ENCODE measurements at regions not wholly inside any gene's neighbourhood (a gene's known extent, or its start where the extent isn't known, plus 50 kb on each side); places are given as distances from the start of the nearest gene placed in this dataset.
"Not testable (repeated sequence)": the region's sequence is repeated elsewhere in the genome, so short reads cannot be mapped to it uniquely, and the experiment has no call there.

DNA sequence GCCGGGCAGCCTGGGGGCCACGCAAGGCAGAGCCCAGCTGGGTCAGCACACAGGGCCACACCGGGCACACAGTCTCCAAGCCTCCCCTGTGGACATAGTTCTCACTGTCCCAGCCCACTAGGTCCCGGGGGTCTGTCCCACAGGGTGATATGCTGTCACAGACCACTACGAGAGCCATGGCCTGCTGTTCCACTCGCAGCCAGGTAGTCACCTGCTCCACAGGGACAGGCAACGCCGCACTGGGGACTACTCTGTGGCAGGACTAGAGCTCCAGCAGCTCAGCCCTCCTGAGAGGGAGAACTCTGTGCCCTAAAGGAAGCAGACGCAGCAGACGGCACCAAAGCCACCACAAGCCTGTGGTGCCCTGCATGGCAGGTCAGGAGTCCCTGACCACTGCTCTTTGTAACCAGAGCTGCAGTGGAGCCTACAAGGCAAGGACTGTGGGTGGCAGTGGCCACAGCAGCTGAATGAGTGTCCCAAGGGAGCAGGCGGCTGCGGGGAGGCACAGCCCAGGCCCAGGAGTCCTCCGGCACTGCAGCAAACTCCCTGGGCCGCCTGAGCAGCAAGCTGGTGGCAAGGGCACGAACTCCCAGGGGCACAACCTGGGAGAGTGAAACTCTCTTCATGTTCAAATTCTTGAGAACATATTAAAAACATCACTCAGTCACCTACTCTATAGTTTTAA is 171.2 kb upstream of the GRK3 start:
- H3K36me3 ChIP-seq (ENCODE audit: control insufficient read depth, insufficient read depth, low read length): no peaks in the 10 kb centered on the region
- H3K4me3 ChIP-seq (ENCODE audit: low read depth, low read length): no peak overlapping the region
- no peak for FAIRE-seq
- TF ChIP-seq, protein P1, sequence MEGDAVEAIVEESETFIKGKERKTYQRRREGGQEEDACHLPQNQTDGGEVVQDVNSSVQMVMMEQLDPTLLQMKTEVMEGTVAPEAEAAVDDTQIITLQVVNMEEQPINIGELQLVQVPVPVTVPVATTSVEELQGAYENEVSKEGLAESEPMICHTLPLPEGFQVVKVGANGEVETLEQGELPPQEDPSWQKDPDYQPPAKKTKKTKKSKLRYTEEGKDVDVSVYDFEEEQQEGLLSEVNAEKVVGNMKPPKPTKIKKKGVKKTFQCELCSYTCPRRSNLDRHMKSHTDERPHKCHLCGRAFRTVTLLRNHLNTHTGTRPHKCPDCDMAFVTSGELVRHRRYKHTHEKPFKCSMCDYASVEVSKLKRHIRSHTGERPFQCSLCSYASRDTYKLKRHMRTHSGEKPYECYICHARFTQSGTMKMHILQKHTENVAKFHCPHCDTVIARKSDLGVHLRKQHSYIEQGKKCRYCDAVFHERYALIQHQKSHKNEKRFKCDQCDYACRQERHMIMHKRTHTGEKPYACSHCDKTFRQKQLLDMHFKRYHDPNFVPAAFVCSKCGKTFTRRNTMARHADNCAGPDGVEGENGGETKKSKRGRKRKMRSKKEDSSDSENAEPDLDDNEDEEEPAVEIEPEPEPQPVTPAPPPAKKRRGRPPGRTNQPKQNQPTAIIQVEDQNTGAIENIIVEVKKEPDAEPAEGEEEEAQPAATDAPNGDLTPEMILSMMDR (IDR thresholded peaks at IDR 0.05; ENCODE audit: insufficient read depth, low read length, severe bottlenecking): no peak
- DNase-seq (ENCODE audit: low read depth): no peak
- H3K27me3 ChIP-seq (ENCODE audit: control insufficient read depth, insufficient read depth, low read length): no peaks in the 10 kb centered on the region

DNA sequence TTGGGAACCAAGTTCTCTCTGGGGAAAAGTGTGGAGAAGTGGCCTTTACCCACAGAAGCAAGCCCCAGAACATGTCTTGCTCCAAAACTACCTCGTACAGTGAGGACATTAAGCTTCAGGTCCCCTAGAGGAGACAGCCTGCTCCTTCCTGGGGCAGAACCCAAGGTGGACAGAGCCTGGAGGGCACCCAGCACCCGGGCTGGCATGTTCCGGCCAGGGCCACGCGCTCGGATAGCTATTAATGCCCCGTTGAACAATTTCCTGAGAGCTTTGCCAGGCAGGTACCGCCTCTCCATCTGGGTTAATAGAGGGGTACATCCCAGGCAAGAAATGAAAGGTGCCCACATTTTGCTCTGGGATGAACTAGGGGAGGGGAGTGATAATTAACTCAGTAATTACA is 169.0 kb upstream of the GRK3 start:
- Histone ChIP-seq H3K36me3 (ENCODE audit: control insufficient read depth, insufficient read depth, low read length) (no peaks in the 10 kb centered on the region), H3K4me3 (ENCODE audit: low read depth, low read length) (no peak overlapping the region), H3K27me3 (ENCODE audit: control insufficient read depth, insufficient read depth, low read length) (no peaks in the 10 kb centered on the region)
- DNase-seq (ENCODE audit: low read depth): no peak
- no peak for FAIRE-seq
- TF ChIP-seq, protein P1 (IDR thresholded peaks at IDR 0.05; ENCODE audit: insufficient read depth, low read length, severe bottlenecking): no peak

DNA sequence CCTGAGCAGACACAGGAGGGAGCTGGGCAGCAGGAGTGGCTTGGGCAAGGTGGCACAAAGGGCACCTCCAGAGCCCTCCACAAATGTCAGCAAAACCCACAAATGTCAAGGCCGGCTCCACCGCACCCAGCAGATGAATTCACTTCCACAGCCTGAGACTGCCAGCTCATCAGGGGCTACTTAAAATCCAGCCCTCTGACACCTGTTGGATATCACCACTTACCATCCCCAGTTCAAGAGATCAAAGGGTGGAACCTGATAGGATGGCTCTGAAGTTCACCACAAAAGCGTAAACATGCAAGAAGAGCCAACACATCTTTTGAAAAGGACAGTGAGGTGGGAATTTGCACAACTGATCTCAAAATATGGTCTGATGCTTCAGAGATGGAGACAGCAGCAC is 168.6 kb upstream of the GRK3 start:
- TF ChIP-seq, protein P1 (IDR thresholded peaks at IDR 0.05; ENCODE audit: insufficient read depth, low read length, severe bottlenecking): no peak
- FAIRE-seq: no peak

DNA sequence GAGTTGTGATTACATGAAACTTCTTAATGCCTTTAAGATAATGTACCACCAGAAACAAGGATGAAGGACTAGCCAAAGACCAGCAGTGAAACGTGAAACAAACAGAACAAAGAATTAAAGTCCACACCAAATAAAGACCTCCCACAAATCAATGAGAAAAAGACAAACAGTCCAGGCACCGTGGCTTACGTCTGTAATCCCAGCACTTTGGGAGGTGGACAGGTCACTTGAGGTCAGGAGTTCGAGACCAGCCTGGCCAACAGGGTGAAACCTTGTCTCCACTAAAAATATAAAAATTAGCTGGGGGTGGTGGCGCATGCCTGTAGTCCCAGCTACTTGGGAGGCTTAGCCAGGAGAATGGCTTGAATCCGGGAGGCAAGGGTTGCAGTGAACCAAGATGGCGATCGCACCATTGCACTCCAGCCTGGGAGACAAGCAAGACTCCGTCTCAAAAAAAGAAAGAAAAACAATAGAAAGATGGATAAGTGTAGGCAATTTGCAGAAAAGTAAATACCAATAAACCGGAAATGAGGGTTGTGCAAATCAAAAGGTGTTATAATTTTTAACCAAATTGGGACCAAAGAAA is 167.8 kb upstream of the GRK3 start:
- no peak for FAIRE-seq
- TF ChIP-seq, protein P1 (IDR thresholded peaks at IDR 0.05; ENCODE audit: insufficient read depth, low read length, severe bottlenecking): no peak
- no peaks in the 10 kb centered on the region for H3K27me3 ChIP-seq (ENCODE audit: control insufficient read depth, insufficient read depth, low read length)

More for the DNA sequence above, 168.6 kb upstream of the GRK3 start:
- no peak for DNase-seq (ENCODE audit: low read depth)
- Histone ChIP-seq H3K27me3 (ENCODE audit: control insufficient read depth, insufficient read depth, low read length) (no peaks in the 10 kb centered on the region), H3K36me3 (ENCODE audit: control insufficient read depth, insufficient read depth, low read length) (no peaks in the 10 kb centered on the region), H3K4me3 (ENCODE audit: low read depth, low read length) (no peak overlapping the region)

DNA sequence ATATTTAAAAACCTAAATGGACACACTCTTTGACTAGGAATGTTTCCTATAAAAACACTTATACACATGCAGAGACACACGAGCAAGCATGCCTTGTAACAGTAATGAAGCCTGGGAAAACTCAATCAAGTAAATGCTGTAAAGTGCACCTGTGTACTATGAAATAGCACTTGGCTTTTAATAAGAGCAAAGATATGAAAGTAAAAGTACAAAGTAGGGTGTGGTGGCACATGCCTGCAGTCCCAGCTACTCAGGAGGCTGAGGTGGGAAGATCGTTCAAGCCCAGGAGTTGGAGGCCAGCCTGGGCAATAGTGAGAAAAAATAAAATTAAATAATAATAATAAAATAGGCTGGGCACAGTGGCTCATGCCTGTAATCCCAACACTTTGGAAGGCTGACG is 166.9 kb upstream of the GRK3 start:
- Histone ChIP-seq H3K4me3 (ENCODE audit: low read depth, low read length) (no peak overlapping the region), H3K36me3 (ENCODE audit: control insufficient read depth, insufficient read depth, low read length) (no peaks in the 10 kb centered on the region), H3K27me3 (ENCODE audit: control insufficient read depth, insufficient read depth, low read length) (no peaks in the 10 kb centered on the region)
- TF ChIP-seq, protein P1 (IDR thresholded peaks at IDR 0.05; ENCODE audit: insufficient read depth, low read length, severe bottlenecking): no peak
- no peak for DNase-seq (ENCODE audit: low read depth)
- FAIRE-seq: no peak

More for the DNA sequence above, 167.8 kb upstream of the GRK3 start:
- H3K4me3 ChIP-seq (ENCODE audit: low read depth, low read length): no peak overlapping the region
- no peak for DNase-seq (ENCODE audit: low read depth)
- H3K36me3 ChIP-seq (ENCODE audit: control insufficient read depth, insufficient read depth, low read length): no peaks in the 10 kb centered on the region

DNA sequence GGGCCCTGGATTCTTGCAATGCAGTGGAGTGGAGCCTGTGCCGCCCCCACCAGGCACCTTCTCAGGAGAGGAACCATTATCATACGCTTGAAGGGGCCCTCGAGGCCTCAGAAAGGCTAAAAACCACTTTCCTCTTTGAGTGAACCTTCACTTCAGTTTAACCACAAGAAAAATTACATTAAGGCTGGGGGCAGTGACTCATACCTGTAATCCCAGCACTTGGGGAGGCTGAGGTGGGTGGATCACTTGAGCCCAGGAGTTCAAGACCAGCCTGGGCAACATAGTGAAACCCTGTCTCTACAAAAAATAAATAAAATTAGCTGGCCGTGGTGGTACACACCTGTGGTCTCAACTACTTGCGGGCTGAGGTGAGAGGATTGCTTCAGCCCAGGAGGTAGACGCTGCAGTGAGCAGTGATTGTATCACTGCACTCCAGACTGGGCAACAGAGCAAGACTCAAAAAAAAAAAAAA is 165.8 kb upstream of the GRK3 start:
- H3K36me3 ChIP-seq (ENCODE audit: control insufficient read depth, insufficient read depth, low read length); DNase-seq (ENCODE audit: low read depth); H3K27me3 ChIP-seq (ENCODE audit: control insufficient read depth, insufficient read depth, low read length); FAIRE-seq; H3K4me3 ChIP-seq (ENCODE audit: low read depth, low read length): not testable (repeated sequence)
